SU-DHL-6 (cell line): ENCODE measurements at regions not wholly inside any gene's neighbourhood (a gene's known extent, or its start where the extent isn't known, plus 50 kb on each side); places are given as distances from the start of the nearest gene placed in this dataset.

Experiments used
- CTCF ChIP-seq: fragments of 200-600 bp; sonication (generic); IDR thresholded peaks from one replicate; pipeline ENCODE4 v1.5.1; 2017; ENCODE audit warnings: antibody characterized with exemption, mild to moderate bottlenecking, low read length, moderate library complexity; ENCODE audit not compliant: insufficient read depth, poor library complexity, severe bottlenecking
- EZH2phosphoT487 ChIP-seq: fragments of 200-600 bp; sonication (generic), shearing (Covaris generic); conservative IDR thresholded peaks from 2 replicates; pipeline ENCODE4 v1.6.1; 2018; ENCODE audit warnings: mild to moderate bottlenecking, antibody characterized with exemption, low read length, moderate library complexity, mixed read lengths

GRCh38 chr1:65691972-65692371 is 100.7 kb upstream of the PDE4B start:
- TF ChIP-seq CTCF (no peak), EZH2phosphoT487 (no peak)
